ACHN (cell line): ENCODE measurements at regions not wholly inside any gene's neighbourhood (a gene's known extent, or its start where the extent isn't known, plus 50 kb on each side); places are given as distances from the start of the nearest gene placed in this dataset.
A peak's percentile ranks its signal among the peaks of the same experiment; 100 is the strongest.

Source experiments
- DNase-seq: peaks from one replicate; pipeline ENCODE4 v3.0.0-alpha.2; 2015
- in situ Hi-C: cut with HindIII; loops from 2 replicates; pipeline ENCODE4 v1.10.0; 2017; ENCODE audit warnings: low sequenced_read_pairs, low pct_ligation_motif_present, low pct_unique_long_range_greater_than_20kb

DNA sequence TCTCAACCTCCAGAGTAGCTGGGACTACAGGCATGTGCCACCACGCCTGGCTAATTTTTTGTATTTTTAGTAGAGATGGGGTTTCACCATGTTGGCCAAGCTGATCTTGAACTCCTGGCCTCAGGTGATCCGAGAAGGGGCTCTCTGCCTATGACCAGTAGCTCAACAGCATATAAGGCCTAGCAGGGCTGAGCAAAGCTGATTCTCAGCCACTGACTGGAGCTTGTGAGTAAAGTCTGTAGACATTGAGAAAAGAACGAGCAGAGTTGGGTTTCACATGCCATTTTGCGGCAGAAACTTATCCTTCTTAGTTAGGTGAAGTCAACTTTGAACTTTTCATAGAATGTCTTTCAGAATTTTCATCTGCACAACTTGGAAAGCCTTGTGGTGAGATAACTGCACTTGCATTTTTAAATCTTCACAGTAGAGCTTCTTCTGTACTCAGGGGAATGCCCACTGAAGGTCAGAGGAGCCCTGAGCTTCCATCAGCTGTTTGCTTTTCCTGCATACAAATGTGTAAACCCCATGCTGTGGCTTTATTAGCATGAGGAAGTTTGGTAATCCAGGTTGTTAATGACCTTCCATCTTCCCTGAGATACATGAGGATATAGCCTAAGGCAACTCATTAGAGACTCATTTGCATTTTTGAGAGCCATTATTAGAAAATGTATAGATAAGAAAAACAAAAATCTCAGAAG is 602.4 kb downstream of the METTL4 start:
- DNase-seq, result no peak
- in situ Hi-C loops, result no loop called here

DNA sequence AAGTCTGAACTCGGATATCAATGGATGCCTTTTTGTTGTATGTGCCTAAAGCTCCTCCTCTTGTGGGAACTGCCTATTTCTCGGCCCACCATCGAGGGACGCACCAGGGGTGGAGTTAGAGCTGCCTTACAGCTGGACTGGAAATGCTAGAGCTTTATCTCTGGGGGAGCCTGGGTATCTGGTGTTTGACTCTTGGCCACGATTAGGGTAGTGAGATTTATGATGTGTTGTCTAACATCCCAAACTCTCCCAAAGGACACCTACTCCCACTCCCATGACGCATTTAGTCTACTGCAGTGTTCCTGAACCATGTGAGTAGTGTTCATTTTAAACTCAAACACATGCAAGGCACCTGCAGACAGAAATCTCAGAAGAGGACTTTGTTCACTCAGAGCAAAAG is 594.8 kb downstream of the METTL4 start:
- in situ Hi-C loops, result no loop called here
- DNase-seq, result no peak

DNA sequence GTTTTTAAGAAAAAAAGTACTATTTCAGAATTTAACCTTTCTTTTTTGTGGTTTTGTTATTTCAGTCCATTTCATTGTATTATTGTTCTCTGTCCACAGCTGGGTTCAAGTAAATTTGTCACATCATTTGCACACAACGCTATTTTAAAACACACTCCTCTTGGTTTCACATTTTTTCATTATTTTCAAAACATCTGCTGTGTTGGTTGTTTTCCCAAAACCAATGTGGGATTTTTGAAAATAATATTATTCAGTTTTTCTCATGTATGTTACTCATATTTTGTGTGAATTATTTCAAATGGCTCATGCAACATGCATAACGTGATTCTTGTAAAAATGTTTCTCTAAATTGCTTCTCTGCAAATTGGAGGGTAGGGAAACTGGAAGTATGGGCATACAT is 589.2 kb downstream of the METTL4 start:
- DNase-seq, result no peak
- in situ Hi-C loops, result no loop called here

- in situ Hi-C loops, result no loop called here
- DNase-seq, result no peak
Observed at GRCh38 chr18:1983746-1984515, 587.4 kb downstream of the METTL4 start.

GRCh38 chr18:1993866-1994265 is 577.4 kb downstream of the METTL4 start:
- in situ Hi-C loops, result no loop called here

DNA sequence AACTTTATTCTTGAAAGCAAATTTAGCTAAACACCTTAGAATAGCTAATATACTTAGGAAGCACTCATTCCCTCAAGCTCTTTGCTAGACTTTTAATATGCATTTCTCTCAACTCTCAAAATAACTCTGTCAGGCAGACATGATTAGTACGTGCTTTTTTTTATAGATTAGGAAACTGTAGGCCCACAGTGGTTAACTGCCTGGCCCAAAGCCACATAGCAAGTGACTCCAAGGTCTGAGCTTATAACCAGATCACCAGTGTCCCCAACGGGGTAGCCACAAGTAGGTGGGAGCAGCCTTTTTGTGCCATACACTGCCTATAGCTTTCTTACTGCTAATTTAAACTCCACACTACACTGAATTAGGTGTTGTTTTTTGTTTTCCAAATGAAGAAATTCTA is 576.8 kb downstream of the METTL4 start:
- DNase-seq, result no peak
- in situ Hi-C loops, result no loop called here

More at GRCh38 chr18:1993866-1994265, 577.4 kb downstream of the METTL4 start:
- DNase-seq, result no peak

DNA sequence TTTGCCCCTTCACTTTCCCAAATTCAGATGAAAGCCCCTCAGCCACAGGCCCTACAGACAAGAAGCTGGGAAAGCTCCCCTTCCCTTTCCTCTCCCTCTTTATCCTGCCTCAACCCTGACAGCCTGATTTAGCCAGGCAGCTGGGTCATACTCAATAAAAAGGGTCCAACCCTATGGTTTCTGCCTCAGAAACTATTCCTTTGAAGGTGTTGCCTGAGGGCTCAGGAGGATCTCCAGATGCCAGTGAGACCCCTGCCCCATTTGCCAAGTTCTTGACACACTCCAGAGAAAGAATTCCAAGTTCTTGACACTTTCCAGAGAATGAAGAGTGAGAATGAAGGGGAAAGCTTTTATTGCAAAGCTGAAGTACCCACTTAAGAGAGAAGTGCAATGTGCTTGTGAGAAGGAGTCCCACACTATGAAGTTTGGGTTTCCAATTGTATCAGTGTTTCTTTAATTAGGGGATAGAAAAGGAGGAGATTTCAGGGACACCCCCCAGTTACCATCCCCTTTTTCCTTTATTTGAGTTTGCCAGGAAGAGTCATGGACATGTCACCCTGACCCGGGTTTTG is 576.2 kb downstream of the METTL4 start:
- DNase-seq, result no peak
- in situ Hi-C loops, result no loop called here

DNA sequence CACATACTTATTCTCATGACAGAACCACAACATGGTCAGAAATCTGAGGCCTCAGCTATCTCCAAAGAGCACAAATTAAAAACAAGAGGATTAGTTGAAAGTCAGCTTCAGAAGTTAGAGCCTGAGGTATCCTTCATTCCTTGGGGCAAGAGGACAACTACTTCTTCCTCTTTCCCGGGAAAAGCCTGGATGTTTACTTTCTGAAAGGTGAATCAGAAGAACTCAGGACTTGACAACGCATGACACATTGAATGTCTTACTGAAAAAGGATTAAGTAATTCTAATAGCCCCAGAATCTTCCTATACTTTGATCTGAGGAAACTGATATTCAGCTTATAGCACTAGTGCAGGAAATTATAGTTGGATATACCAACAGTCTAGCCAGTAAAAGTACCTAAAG is 573.2 kb downstream of the METTL4 start:
- in situ Hi-C loops, result no loop called here
- no peak for DNase-seq

DNA sequence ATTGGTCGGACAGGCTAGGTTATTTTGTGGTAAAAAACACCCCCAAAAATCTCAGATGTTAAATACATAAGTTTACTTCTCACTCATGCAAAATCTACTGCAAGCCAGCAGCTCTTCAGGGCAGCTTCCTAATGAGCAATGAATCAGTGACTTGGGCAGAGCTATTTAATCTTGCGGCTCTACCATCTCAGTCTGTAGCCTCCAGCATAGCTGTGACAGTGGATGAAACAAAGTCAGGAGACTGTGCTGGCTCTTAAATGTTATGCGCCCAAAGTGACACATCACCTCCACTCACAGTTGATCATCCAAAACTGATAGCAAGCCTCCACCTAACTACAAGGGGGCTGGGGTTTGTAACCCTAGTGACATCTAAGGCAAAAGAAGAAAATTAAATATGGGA is 571.9 kb downstream of the METTL4 start:
- in situ Hi-C loops, result no loop called here
- no peak for DNase-seq

- DNase-seq, result no peak
- in situ Hi-C loops, result no loop called here
Observed at GRCh38 chr18:2002151-2002550, 569.2 kb downstream of the METTL4 start.

DNA sequence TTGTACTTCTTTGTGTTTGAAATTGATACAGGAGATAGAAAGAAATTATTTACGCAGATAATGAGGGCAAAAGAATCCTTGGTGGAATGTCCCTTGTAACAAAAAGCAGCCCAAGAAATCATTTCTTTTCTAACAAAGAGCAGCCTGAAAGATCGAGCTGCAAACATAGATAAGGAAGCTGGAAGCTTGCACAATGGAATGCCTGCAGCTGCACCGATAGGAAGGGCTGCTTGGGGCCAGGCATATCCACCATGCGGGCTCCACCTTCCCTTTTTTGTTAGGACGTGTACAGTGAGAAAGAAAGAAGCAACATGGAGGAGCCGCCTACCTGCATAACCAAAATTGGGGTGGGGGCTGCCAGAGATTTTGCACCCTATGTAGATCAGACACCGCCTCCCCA is 568.7 kb downstream of the METTL4 start:
- DNase-seq, result no peak
- in situ Hi-C loops, result no loop called here

DNA sequence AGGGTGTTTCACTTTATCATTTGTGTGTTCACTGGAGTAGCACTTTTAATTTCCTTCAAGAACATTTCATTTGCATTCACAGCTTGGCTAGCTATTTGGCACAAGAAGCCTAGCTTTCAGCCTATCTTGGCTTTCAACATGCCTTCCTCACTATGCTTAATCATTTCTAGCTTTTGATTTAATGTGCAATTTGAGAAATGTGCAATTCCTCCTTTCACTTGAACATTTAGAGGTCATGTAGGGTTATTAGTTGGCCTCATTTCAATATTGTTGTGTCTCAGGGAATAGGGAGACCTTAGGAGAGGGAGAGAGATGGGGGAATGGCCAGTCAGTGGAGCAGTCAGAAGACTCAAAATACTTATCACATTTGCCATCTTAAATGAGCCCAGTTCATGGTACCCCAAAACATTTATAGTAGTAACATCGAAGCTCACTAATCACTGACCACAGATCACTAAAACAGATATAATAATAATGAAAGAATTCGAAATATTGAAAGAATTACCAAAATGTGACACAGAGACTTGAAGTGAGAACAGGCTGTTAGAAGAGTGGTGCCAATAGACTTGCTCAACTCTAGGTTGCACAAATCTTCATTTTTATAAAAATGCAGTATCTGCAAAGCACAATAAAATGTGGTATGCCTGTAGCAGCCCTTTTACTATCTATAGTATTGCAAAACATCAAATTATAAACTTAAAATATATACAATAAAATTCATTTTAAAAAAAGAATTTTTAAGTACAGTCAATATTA is 561.2 kb downstream of the METTL4 start:
- DNase-seq, result no peak
- in situ Hi-C loops, result no loop called here

DNA sequence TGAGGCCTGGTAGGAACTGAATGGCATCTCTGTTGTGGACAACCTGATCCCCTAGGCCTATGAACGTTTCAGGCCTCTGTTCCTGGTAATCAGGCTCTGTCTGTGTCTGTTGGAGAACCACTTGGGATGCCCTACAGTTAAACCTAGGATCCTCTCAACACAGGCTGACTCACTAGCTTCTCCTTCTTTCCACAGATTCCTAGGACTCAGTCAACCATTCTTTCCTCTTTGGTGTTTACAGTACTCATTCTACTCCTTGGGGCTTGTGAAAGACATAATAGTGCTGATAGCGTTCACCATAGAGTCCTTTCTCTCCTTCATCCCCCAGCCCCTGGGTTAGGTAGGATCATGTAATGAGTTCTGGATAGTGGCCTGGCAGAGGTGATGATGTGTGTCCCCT is 544.3 kb downstream of the METTL4 start:
- peak; percentile 76 for DNase-seq
- in situ Hi-C loops, result no loop called here

GRCh38 chr18:2027756-2028155 is 543.5 kb downstream of the METTL4 start:
- no peak for DNase-seq
- in situ Hi-C loops, result no loop called here

GRCh38 chr18:2028986-2029385 is 542.3 kb downstream of the METTL4 start:
- no peak for DNase-seq
- in situ Hi-C loops, result no loop called here

GRCh38 chr18:2030647-2031046 is 540.7 kb downstream of the METTL4 start:
- no peak for DNase-seq
- in situ Hi-C loops, result no loop called here

DNA sequence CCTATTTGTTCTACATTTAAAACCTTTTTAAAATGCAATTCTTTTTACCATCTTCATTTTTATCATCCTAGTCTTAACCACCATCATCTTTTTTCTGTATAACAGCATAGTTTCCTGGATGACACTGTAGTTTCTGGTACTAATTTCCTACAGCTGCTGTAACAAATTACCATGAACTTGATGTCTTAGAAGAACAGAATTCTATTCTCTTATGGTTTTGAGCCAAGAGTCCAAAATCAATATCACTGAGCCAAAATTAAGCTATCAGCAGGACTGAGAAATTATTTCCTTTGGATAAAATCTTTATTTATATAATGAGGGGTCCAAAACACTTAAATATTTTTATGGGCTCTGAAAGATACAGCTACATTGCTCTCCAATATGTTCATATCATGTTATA is 539.3 kb downstream of the METTL4 start:
- DNase-seq, result no peak
- in situ Hi-C loops, result no loop called here

GRCh38 chr18:2035056-2035455 is 536.2 kb downstream of the METTL4 start:
- DNase-seq, result no peak
- in situ Hi-C loops, result no loop called here

- in situ Hi-C loops, result no loop called here
- DNase-seq, result peak; percentile 24
Observed at GRCh38 chr18:2036086-2036485, 535.2 kb downstream of the METTL4 start.
